ENCODE measurements at regions not wholly inside any gene's neighbourhood (a gene's known extent, or its start where the extent isn't known, plus 50 kb on each side); places are given as distances from the start of the nearest gene placed in this dataset.

DNA sequence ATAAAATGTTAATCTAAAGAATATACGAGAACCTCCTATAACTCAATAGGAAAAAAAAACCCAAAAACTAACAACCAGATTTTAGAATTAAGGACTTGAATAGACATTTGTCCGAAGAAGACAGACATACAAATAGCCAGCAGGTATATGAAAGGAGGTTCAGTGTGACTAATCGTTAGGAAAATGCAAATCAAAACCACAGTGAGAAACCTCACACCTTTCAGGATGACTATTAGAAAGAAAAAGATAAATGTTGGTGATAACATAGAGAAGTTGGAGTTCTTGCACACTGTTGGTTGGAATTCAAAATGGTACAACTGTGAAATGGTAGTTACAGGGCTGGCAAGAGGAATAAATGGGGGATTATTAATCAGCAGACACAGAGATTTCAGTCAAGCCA is 339.0 kb downstream of the TMEM114 start:
- no peak for DNase-seq (ENCODE audit: extremely low spot score in 2 of 2)
- Histone ChIP-seq H3K27me3 (no peaks in the 10 kb centered on the region), H3K9me3 (no peaks in the 10 kb centered on the region), H3K4me1 (no peaks in the 10 kb centered on the region), H3K4me3 (no peak overlapping the region), H3K36me3 (no peaks in the 10 kb centered on the region), H3K27ac (no peak overlapping the region)
- TF ChIP-seq CTCF (IDR thresholded peaks at IDR 0.05) (no peak), POLR2A (IDR thresholded peaks at IDR 0.05) (no peak), POLR2AphosphoS5 (IDR thresholded peaks at IDR 0.05; ENCODE audit: insufficient read depth in 1 of 2, low read depth in 1 of 2) (no peak)
- intact Hi-C loops (cut with DNase I): no loop called here

- no peaks in the 10 kb centered on the region for H3K36me3 ChIP-seq
- H3K27ac ChIP-seq: no peak overlapping the region
- no peak overlapping the region for H3K4me3 ChIP-seq
- DNase-seq (ENCODE audit: extremely low spot score in 2 of 2): no peak
- no peaks in the 10 kb centered on the region for H3K4me1 ChIP-seq
- intact Hi-C loops (cut with DNase I): no loop called here
- TF ChIP-seq CTCF (IDR thresholded peaks at IDR 0.05): no peak
- TF ChIP-seq POLR2AphosphoS5 (IDR thresholded peaks at IDR 0.05; ENCODE audit: insufficient read depth in 1 of 2, low read depth in 1 of 2): no peak
- no peak for TF ChIP-seq POLR2A (IDR thresholded peaks at IDR 0.05)
- no peaks in the 10 kb centered on the region for H3K9me3 ChIP-seq
- H3K27me3 ChIP-seq: no peaks in the 10 kb centered on the region
Observed at GRCh38 chr16:8247993-8248392, 342.3 kb downstream of the TMEM114 start.

DNA sequence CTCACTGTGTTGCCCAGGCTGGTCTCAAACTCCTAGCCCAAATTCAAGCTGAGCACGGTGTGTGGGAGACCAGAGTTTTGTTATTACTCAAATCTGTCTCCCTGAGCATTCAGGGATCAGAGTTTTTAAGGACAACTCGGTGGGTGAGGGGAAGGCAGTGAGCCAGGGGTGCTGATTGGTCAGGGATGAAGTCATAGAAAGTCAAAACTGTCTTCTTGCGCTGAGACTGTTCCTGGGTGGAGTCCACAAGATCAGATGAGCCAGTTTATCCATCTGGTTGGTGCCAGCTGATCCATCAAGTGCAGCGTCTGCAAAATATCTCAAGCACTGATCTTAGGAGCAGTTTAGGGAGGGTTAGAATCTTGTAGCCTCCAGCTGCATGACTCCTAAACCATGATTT is 346.3 kb downstream of the TMEM114 start:
- intact Hi-C loops (cut with DNase I): no loop called here
- no peaks in the 10 kb centered on the region for H3K27me3 ChIP-seq
- DNase-seq (ENCODE audit: extremely low spot score in 2 of 2): no peak
- no peaks in the 10 kb centered on the region for H3K36me3 ChIP-seq
- no peaks in the 10 kb centered on the region for H3K9me3 ChIP-seq
- TF ChIP-seq CTCF (IDR thresholded peaks at IDR 0.05) (no peak), POLR2AphosphoS5 (IDR thresholded peaks at IDR 0.05; ENCODE audit: insufficient read depth in 1 of 2, low read depth in 1 of 2) (no peak), POLR2A (IDR thresholded peaks at IDR 0.05) (no peak)
- no peaks in the 10 kb centered on the region for H3K4me1 ChIP-seq
- no peak overlapping the region for H3K4me3 ChIP-seq
- no peak overlapping the region for H3K27ac ChIP-seq

- intact Hi-C loops (cut with DNase I): no loop called here
- H3K9me3 ChIP-seq: no peaks in the 10 kb centered on the region
- no peak overlapping the region for H3K27ac ChIP-seq
- no peaks in the 10 kb centered on the region for H3K36me3 ChIP-seq
- H3K27me3 ChIP-seq: no peaks in the 10 kb centered on the region
- no peak for TF ChIP-seq POLR2AphosphoS5 (IDR thresholded peaks at IDR 0.05; ENCODE audit: insufficient read depth in 1 of 2, low read depth in 1 of 2)
- TF ChIP-seq POLR2A (IDR thresholded peaks at IDR 0.05): no peak
- no peak for TF ChIP-seq CTCF (IDR thresholded peaks at IDR 0.05)
- H3K4me3 ChIP-seq: no peak overlapping the region
- no peak for DNase-seq (ENCODE audit: extremely low spot score in 2 of 2)
- H3K4me1 ChIP-seq: no peaks in the 10 kb centered on the region
Observed at GRCh38 chr16:8241408-8241807, 348.9 kb downstream of the TMEM114 start.

DNA sequence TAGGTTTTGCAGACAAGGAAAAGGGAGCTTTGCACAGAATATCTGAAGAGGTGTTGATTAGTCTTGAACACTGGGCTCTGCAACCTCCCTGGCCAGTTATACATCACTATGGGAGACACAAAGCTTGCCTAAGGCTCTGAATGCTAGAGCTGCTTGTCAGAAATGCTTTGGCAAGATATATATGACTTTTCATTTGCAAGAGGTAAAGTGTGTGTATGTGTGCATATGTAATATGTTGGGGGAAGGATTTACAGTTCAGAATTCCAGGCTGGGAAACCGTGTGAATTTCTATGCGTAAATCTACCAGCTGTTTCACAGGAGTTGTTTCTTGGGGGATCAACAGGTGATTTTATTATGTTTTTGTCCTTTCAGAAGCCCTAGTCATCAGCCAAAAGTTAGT is 350.9 kb downstream of the TMEM114 start:
- no peak overlapping the region for H3K4me3 ChIP-seq
- DNase-seq (ENCODE audit: extremely low spot score in 2 of 2): no peak
- H3K27me3 ChIP-seq: no peaks in the 10 kb centered on the region
- no peaks in the 10 kb centered on the region for H3K4me1 ChIP-seq
- H3K36me3 ChIP-seq: no peaks in the 10 kb centered on the region
- TF ChIP-seq POLR2A (IDR thresholded peaks at IDR 0.05) (no peak), POLR2AphosphoS5 (IDR thresholded peaks at IDR 0.05; ENCODE audit: insufficient read depth in 1 of 2, low read depth in 1 of 2) (no peak), CTCF (IDR thresholded peaks at IDR 0.05) (no peak)
- H3K9me3 ChIP-seq: no peaks in the 10 kb centered on the region
- H3K27ac ChIP-seq: no peak overlapping the region
- intact Hi-C loops (cut with DNase I): no loop called here

Measured in vagina (tissue), 2 donors.